H1 (cell line): ENCODE measurements at regions not wholly inside any gene's neighbourhood (a gene's known extent, or its start where the extent isn't known, plus 50 kb on each side); places are given as distances from the start of the nearest gene placed in this dataset.

ENCODE experiments used
- CTCF ChIA-PET: fragments of 300-600 bp; sonication (Branson Sonifier 250); formaldehyde crosslinking; loops from one replicate; lab custom pipeline; 2021; ENCODE audit not compliant: partially characterized antibody; lab: Charles Lee
- POLR2A ChIA-PET: fragments of 300-600 bp; sonication (Branson Sonifier 250); formaldehyde crosslinking; loops from one replicate; lab custom pipeline; 2021; ENCODE audit warnings: inconsistent platforms; ENCODE audit not compliant: partially characterized antibody; lab: Charles Lee
- DNase-seq, 2 experiments: peaks; one replicate each; pipeline versions ENCODE4 v3.0.0 to v3.0.0-alpha.2; 2010 to 2022; ENCODE audit warnings: low spot score in 2 of 2, low read depth in 1 of 2, mixed read lengths in 1 of 2
- FAIRE-seq: peaks from 2 replicates; lab custom pipeline; 2011; peaks lifted over from hg19 to GRCh38; lab: Jason Lieb, UNC
- H2AFZ ChIP-seq: 2 replicates; pipeline ENCODE4 v1.8.1; 2012; ENCODE audit warnings: low read length, inconsistent platforms
- H2AK5ac ChIP-seq: 2 replicates; pipeline ENCODE4 v1.6.1; 2013; ENCODE audit warnings: low read depth, low read length
- H2BK120ac ChIP-seq: replicated peaks from 2 replicates; pipeline ENCODE3; 2013; ENCODE audit warnings: low read depth, low read length, inconsistent platforms
- H2BK12ac ChIP-seq: 2 replicates; pipeline ENCODE4 v1.6.1; 2013; ENCODE audit warnings: low read depth, low read length
- H2BK15ac ChIP-seq: 2 replicates; pipeline ENCODE4 v1.6.1; 2013; ENCODE audit warnings: low read length
- H2BK20ac ChIP-seq: 2 replicates; pipeline ENCODE4 v1.6.1; 2013; ENCODE audit warnings: low read length
- H2BK5ac ChIP-seq: 2 replicates; pipeline ENCODE4 v1.6.1; 2013; ENCODE audit warnings: low read depth, low read length
- H3K14ac ChIP-seq: 2 replicates; pipeline ENCODE4 v1.6.1; 2013; ENCODE audit warnings: inconsistent platforms; ENCODE audit not compliant: insufficient read length
- H3K18ac ChIP-seq: 2 replicates; pipeline ENCODE4 v1.6.1; 2013; ENCODE audit warnings: low read length; ENCODE audit errors: extremely low read depth
- H3K23ac ChIP-seq: 2 replicates; pipeline ENCODE4 v1.6.1; 2013; ENCODE audit warnings: inconsistent platforms; ENCODE audit not compliant: insufficient read length
- H3K23me2 ChIP-seq: 2 replicates; pipeline ENCODE4 v1.6.1; 2013; ENCODE audit warnings: low read depth, low read length
- H3K27ac ChIP-seq: 2 replicates; pipeline ENCODE4 v1.6.1; 2011; ENCODE audit warnings: low read depth, low read length, inconsistent platforms
- H3K27me3 ChIP-seq, 4 experiments: replicated peaks in 1 of 4; 1 replicate in 1 of 4; 2 replicates in 3 of 4; pipeline versions ENCODE4 v1.6.1 to v1.8.1; 2011 to 2013; ENCODE audit warnings: low read length in 3 of 4, mild to moderate bottlenecking in 3 of 4, inconsistent platforms in 2 of 4, mixed read lengths in 2 of 4, moderate library complexity in 1 of 4; ENCODE audit not compliant: control insufficient read depth in 3 of 4, insufficient read depth in 3 of 4; ENCODE audit errors: extremely low read depth in 1 of 4
- H3K36me3 ChIP-seq, 4 experiments: 2 replicates each; pipeline versions ENCODE4 v1.6.1 to v1.8.1; 2011 to 2013; ENCODE audit warnings: mild to moderate bottlenecking in 4 of 4, low read length in 3 of 4, moderate library complexity in 2 of 4, control low read depth in 1 of 4, inconsistent platforms in 1 of 4; ENCODE audit not compliant: insufficient read depth in 4 of 4, control insufficient read depth in 2 of 4
- H3K4ac ChIP-seq: replicated peaks from 2 replicates; pipeline ENCODE3; 2013; ENCODE audit warnings: low read length, low read depth, mixed read lengths, inconsistent platforms; ENCODE audit not compliant: insufficient read length
- H3K4me1 ChIP-seq, 4 experiments: replicated peaks in 1 of 4; 1 replicate in 1 of 4; 2 replicates in 3 of 4; pipeline versions ENCODE4 v1.6.1 to v1.8.1; 2011 to 2013; ENCODE audit warnings: low read length in 3 of 4, inconsistent platforms in 2 of 4, mixed read lengths in 1 of 4; ENCODE audit not compliant: insufficient read depth in 4 of 4, control insufficient read depth in 3 of 4
- H3K4me2 ChIP-seq, 2 experiments: 2 replicates each; pipeline versions ENCODE4 v1.6.1 to v1.8.1; 2011 to 2013; ENCODE audit warnings: low read depth in 2 of 2, low read length in 2 of 2, control low read depth in 1 of 2, inconsistent platforms in 1 of 2, mild to moderate bottlenecking in 1 of 2; ENCODE audit not compliant: insufficient read depth in 1 of 2
- H3K4me3 ChIP-seq, 4 experiments: fragments of 200-600, 300-600 bp in 1 of 4; sonication (generic), shearing (Covaris generic), sonication (Bioruptor Twin) in 1 of 4; 2 replicates each; pipeline versions ENCODE4 v1.5.1 to v1.8.1; 2011 to 2016; ENCODE audit warnings: low read length in 4 of 4, low read depth in 3 of 4, control low read depth in 2 of 4, inconsistent platforms in 2 of 4, mild to moderate bottlenecking in 2 of 4, mixed read lengths in 1 of 4, moderate library complexity in 1 of 4; ENCODE audit not compliant: insufficient read depth in 2 of 4; ENCODE audit errors: extremely low read depth in 1 of 4
- H3K56ac ChIP-seq: replicated peaks from 2 replicates; pipeline ENCODE3; 2013; ENCODE audit warnings: low read depth, mild to moderate bottlenecking, mixed read lengths, low read length, inconsistent platforms; ENCODE audit not compliant: insufficient read length
- H3K79me1 ChIP-seq: 2 replicates; pipeline ENCODE4 v1.6.1; 2013; ENCODE audit warnings: low read depth, low read length, control low read depth
- H3K79me2 ChIP-seq, 2 experiments: 2 replicates each; pipeline versions ENCODE4 v1.6.1 to v1.8.1; 2012 to 2013; ENCODE audit warnings: low read length in 2 of 2, mild to moderate bottlenecking in 2 of 2, inconsistent platforms in 1 of 2; ENCODE audit not compliant: insufficient read depth in 2 of 2, control insufficient read depth in 1 of 2
- H3K9ac ChIP-seq, 4 experiments: replicated peaks in 1 of 4; 1 replicate in 1 of 4; 2 replicates in 3 of 4; pipeline versions ENCODE4 v1.6.1 to v1.8.1; 2011 to 2013; ENCODE audit warnings: low read depth in 3 of 4, low read length in 3 of 4, control low read depth in 2 of 4, mild to moderate bottlenecking in 2 of 4, moderate library complexity in 2 of 4, inconsistent platforms in 1 of 4; ENCODE audit errors: extremely low read depth in 1 of 4
- H3K9me3 ChIP-seq, 2 experiments: 2 replicates each; pipeline versions ENCODE4 v1.6.1 to v1.8.1; 2012 to 2013; ENCODE audit warnings: mild to moderate bottlenecking in 2 of 2, moderate library complexity in 2 of 2, control low read depth in 1 of 2, inconsistent platforms in 1 of 2, low read depth in 1 of 2, low read length in 1 of 2, mixed read lengths in 1 of 2; ENCODE audit not compliant: insufficient read depth in 2 of 2
- H4K20me1 ChIP-seq, 2 experiments: replicated peaks in 1 of 2; 2 replicates each; pipeline versions ENCODE3 to v1.8.1; 2011 to 2013; ENCODE audit warnings: inconsistent platforms in 2 of 2, low read length in 2 of 2, mild to moderate bottlenecking in 1 of 2; ENCODE audit not compliant: insufficient read depth in 2 of 2, control insufficient read depth in 1 of 2
- H4K5ac ChIP-seq: 2 replicates; pipeline ENCODE4 v1.6.1; 2013; ENCODE audit warnings: low read length, low read depth, mixed read lengths, inconsistent platforms; ENCODE audit not compliant: insufficient read length
- H4K8ac ChIP-seq: 2 replicates; pipeline ENCODE4 v1.8.0; 2013; ENCODE audit warnings: mild to moderate bottlenecking, moderate library complexity, low read length, inconsistent platforms; ENCODE audit not compliant: insufficient read depth; ENCODE audit errors: extremely low read depth
- H4K91ac ChIP-seq: replicated peaks from 2 replicates; pipeline ENCODE3; 2013; ENCODE audit warnings: low read length, mixed read lengths, inconsistent platforms; ENCODE audit not compliant: insufficient read length
- CTBP2 ChIP-seq: IDR thresholded peaks from 2 replicates; pipeline ENCODE4 v1.7.0; 2011; ENCODE audit warnings: borderline replicate concordance, mild to moderate bottlenecking, moderate library complexity, mixed read lengths, low read length; ENCODE audit not compliant: insufficient read depth, insufficient read length
- EP300 ChIP-seq, 2 experiments: IDR thresholded peaks; 1 replicate in 1 of 2; 2 replicates in 1 of 2; pipeline ENCODE4 v1.6.1; 2011 to 2012; ENCODE audit warnings: low read depth in 2 of 2, low read length in 2 of 2, mild to moderate bottlenecking in 2 of 2, borderline replicate concordance in 1 of 2, inconsistent platforms in 1 of 2, moderate library complexity in 1 of 2
- POLR2AphosphoS5 ChIP-seq: IDR thresholded peaks from 2 replicates; pipeline ENCODE4 v1.6.1; 2011; ENCODE audit warnings: low read depth, low read length
- RAD21 ChIP-seq, 2 experiments: IDR thresholded peaks in 1 of 2; conservative IDR thresholded peaks in 1 of 2; 2 replicates each; pipeline ENCODE4 v1.6.1; 2011; ENCODE audit warnings: low read depth in 2 of 2, low read length in 2 of 2, improper control_type of control experiment in 1 of 2, inconsistent platforms in 1 of 2, mild to moderate bottlenecking in 1 of 2, moderate library complexity in 1 of 2
- SP1 ChIP-seq: IDR thresholded peaks from 2 replicates; pipeline ENCODE4 v1.6.1; 2011; ENCODE audit warnings: low read depth, low read length
- WGBS, 2 experiments: shearing (Covaris generic) in 1 of 2; methylation state at CpG; one replicate each; pipeline versions ENCODE4 v1.1.6 to v1.1.7; 2013 to 2015; ENCODE audit warnings: low lambda C conversion rate in 2 of 2, mixed read lengths in 2 of 2, inconsistent platforms in 1 of 2, low coverage in 1 of 2, missing lambda C conversion rate in 1 of 2; ENCODE audit not compliant: insufficient replicate concordance in 2 of 2, insufficient coverage in 1 of 2, insufficient read length in 1 of 2; ENCODE audit errors: extremely low coverage in 1 of 2, missing lambda C conversion rate in 1 of 2; 5-methylcytosine and 5-hydroxymethylcytosine counted together

DNA sequence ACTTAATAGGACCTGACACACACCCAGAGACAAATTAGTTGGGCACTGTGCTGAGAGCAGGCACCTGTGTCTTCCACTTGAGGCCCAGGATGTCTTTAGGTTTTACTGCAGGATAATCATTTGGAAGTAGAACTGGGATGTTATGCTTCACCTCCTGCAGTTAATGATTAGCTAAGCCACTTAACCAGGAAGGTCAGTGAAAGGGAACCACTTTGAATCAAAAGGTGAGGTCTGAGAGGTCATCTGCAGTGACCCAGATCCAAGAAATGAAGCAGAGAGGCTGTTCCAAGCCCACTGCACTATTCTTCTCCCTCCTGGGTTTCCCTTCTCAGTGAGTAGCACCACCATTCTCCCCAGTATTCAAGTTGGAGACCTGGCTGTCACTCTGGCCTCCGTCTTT lies 110.5 kb downstream of the SNX18 start:
- H2BK120ac ChIP-seq: no peak overlapping the region
- H3K4me1 ChIP-seq: no peaks in the 10 kb centered on the region
- H4K8ac ChIP-seq: no peak overlapping the region
- H3K9ac ChIP-seq: no peak overlapping the region
- no peak for DNase-seq
- no peak overlapping the region for H2BK12ac ChIP-seq
- no peak overlapping the region for H3K18ac ChIP-seq
- CTCF ChIA-PET: interaction anchor here (0.7 to 1.5 kb wide), 2 partner anchors 16 to 115 kb away, joined by 3 read pairs; no protein-coding TSS in a partner anchor
- H3K4ac ChIP-seq: peak overlapping the region; percentile 7
- H3K9me3 ChIP-seq: no peaks in the 10 kb centered on the region
- no peak overlapping the region for H3K14ac ChIP-seq
- no peaks in the 10 kb centered on the region for H3K23me2 ChIP-seq
- H2BK20ac ChIP-seq: no peak overlapping the region
- H3K4me2 ChIP-seq: no peak overlapping the region
- no peak overlapping the region for H2AK5ac ChIP-seq
- no peak overlapping the region for H4K5ac ChIP-seq
- H2AFZ ChIP-seq: no peak overlapping the region
- no peaks in the 10 kb centered on the region for H3K79me1 ChIP-seq
- no peak overlapping the region for H3K56ac ChIP-seq
- H4K91ac ChIP-seq: no peak overlapping the region
- POLR2A ChIA-PET: no interaction called here
- no peak overlapping the region for H3K23ac ChIP-seq
- WGBS, 2 experiments: 92% methylated on average over 1 of the region's 1 CpG; no CpG with 5 or more reads in 1 of the 2 experiments
- H3K36me3 ChIP-seq: no peaks in the 10 kb centered on the region
- TF ChIP-seq EP300 (IDR thresholded peaks at IDR 0.05; ENCODE audit: borderline replicate concordance in 1 of 2, low read depth in 2 of 2, low read length in 2 of 2): no peak
- TF ChIP-seq RAD21 (IDR thresholded peaks at IDR 0.05 in 1 of 2, conservative IDR thresholded peaks at IDR 0.05 in 1 of 2; ENCODE audit: low read depth in 2 of 2, low read length in 2 of 2): no peak
- TF ChIP-seq POLR2AphosphoS5: no peak
- no peak for TF ChIP-seq CTBP2
- TF ChIP-seq SP1: no peak
- no peaks in the 10 kb centered on the region for H4K20me1 ChIP-seq
- H3K79me2 ChIP-seq: no peaks in the 10 kb centered on the region
- H2BK15ac ChIP-seq: no peak overlapping the region
- no peak overlapping the region for H3K27ac ChIP-seq
- no peak overlapping the region for H3K4me3 ChIP-seq
- FAIRE-seq: no peak
- H2BK5ac ChIP-seq: no peak overlapping the region
- no peaks in the 10 kb centered on the region for H3K27me3 ChIP-seq
